SK-N-MC (cell line): ENCODE measurements at regions not wholly inside any gene's neighbourhood (a gene's known extent, or its start where the extent isn't known, plus 50 kb on each side); places are given as distances from the start of the nearest gene placed in this dataset.

ENCODE experiments used
- EZH2 ChIP-seq: fragments of 200-600 bp; sonication (generic); IDR thresholded peaks from one replicate; pipeline ENCODE4 v1.6.1; 2017; ENCODE audit warnings: antibody characterized with exemption
- FOXP2 ChIP-seq: optimal IDR thresholded peaks from 2 replicates; pipeline ENCODE3; 2011; ENCODE audit warnings: mild to moderate bottlenecking, moderate library complexity; ENCODE audit not compliant: insufficient read depth; ENCODE audit errors: extremely low read length, control extremely low read depth
- POLR2AphosphoS5 ChIP-seq: IDR thresholded peaks from 2 replicates; pipeline ENCODE4 v1.6.1; 2012; ENCODE audit warnings: mild to moderate bottlenecking, low read depth, low read length, borderline replicate concordance

GRCh38 chr4:34066126-34066525 is 2178.2 kb downstream of the ARAP2 start:
- TF ChIP-seq EZH2 (no peak), FOXP2 (no peak), POLR2AphosphoS5 (no peak)
